CD4-positive, alpha-beta T cell treated with Interleukin-15 for 4 hours (primary cell): ENCODE measurements at regions not wholly inside any gene's neighbourhood (a gene's known extent, or its start where the extent isn't known, plus 50 kb on each side); places are given as distances from the start of the nearest gene placed in this dataset.

Source experiments
- DNase-seq: peaks from one replicate; pipeline ENCODE4 v3.0.0-alpha.2; 2020; ENCODE audit warnings: low spot score

GRCh38 chr1:172952516-172952915 lies 98.2 kb downstream of the TNFSF18 start:
- no peak for DNase-seq

- DNase-seq: no peak
These were observed 96.1 kb downstream of the TNFSF18 start for GRCh38 chr1:172954476-172955150.

- DNase-seq: no peak
These were observed 95.5 kb downstream of the TNFSF18 start for GRCh38 chr1:172955161-172955815.

- no peak for DNase-seq
These were observed 93.9 kb downstream of the TNFSF18 start for GRCh38 chr1:172956871-172957270.

- no peak for DNase-seq
These were observed 93.2 kb downstream of the TNFSF18 start for GRCh38 chr1:172957491-172957890.

- DNase-seq: no peak
These were observed 91.2 kb downstream of the TNFSF18 start for GRCh38 chr1:172959571-172959970.

GRCh38 chr1:172960019-172960418 lies 90.7 kb downstream of the TNFSF18 start:
- DNase-seq: no peak

GRCh38 chr1:172960454-172961208 lies 90.1 kb downstream of the TNFSF18 start:
- DNase-seq: no peak

GRCh38 chr1:172964864-172965263 lies 85.9 kb downstream of the TNFSF18 start:
- DNase-seq: no peak

- no peak for DNase-seq
These were observed 83.7 kb downstream of the TNFSF18 start for GRCh38 chr1:172966844-172967540.

GRCh38 chr1:172967936-172968335 lies 82.8 kb downstream of the TNFSF18 start:
- no peak for DNase-seq

GRCh38 chr1:172969611-172970010 lies 81.1 kb downstream of the TNFSF18 start:
- no peak for DNase-seq

- no peak for DNase-seq
These were observed 80.6 kb downstream of the TNFSF18 start for GRCh38 chr1:172970186-172970585.

GRCh38 chr1:172971241-172971640 lies 79.5 kb downstream of the TNFSF18 start:
- DNase-seq: no peak

GRCh38 chr1:172972258-172972657 lies 78.5 kb downstream of the TNFSF18 start:
- no peak for DNase-seq

- no peak for DNase-seq
These were observed 77.3 kb downstream of the TNFSF18 start for GRCh38 chr1:172973424-172973823.

- no peak for DNase-seq
These were observed 74.3 kb downstream of the TNFSF18 start for GRCh38 chr1:172976222-172977041.

GRCh38 chr1:172977296-172978017 lies 73.3 kb downstream of the TNFSF18 start:
- DNase-seq: no peak

GRCh38 chr1:172978595-172978994 lies 72.1 kb downstream of the TNFSF18 start:
- DNase-seq: no peak

- DNase-seq: no peak
These were observed 70.9 kb downstream of the TNFSF18 start for GRCh38 chr1:172979828-172980227.

GRCh38 chr1:172980456-172980855 lies 70.3 kb downstream of the TNFSF18 start:
- no peak for DNase-seq
